GM12878 (cell line): ENCODE measurements at regions not wholly inside any gene's neighbourhood (a gene's known extent, or its start where the extent isn't known, plus 50 kb on each side); places are given as distances from the start of the nearest gene placed in this dataset.

ENCODE experiments used
- ATAC-seq: fragments of 200-7000 bp; cut with Tn5 transposase; 3 replicates; pipeline ENCODE4 v1.9.1; 2020; ENCODE audit warnings: mild to moderate bottlenecking, moderate library complexity
- BruUV-seq: library from RNA; stranded (reverse); fragments of 400-500 nt; replicated peaks from 2 replicates; lab custom pipeline; 2021; lab: Mats Ljungman, UMichigan
- CTCF ChIA-PET: fragments of 300-600 bp; sonication (Branson Sonifier 250); formaldehyde crosslinking; extraction: SDS; loops from one replicate; lab custom pipeline; 2021; ENCODE audit warnings: inconsistent platforms; lab: Yijun Ruan, JAX
- POLR2A ChIA-PET: fragments of 350-600 bp; formaldehyde crosslinking; extraction: SDS; loops from one replicate; lab custom pipeline; 2021; ENCODE audit warnings: inconsistent platforms; lab: Charles Lee
- RAD21 ChIA-PET: fragments of 300-600 bp; sonication (Branson Sonifier 250); formaldehyde crosslinking; loops from one replicate; lab custom pipeline; 2023; ENCODE audit warnings: antibody characterized with exemption; ENCODE audit not compliant: unreplicated experiment; lab: Charles Lee
- SMC1A ChIA-PET: fragments of 300-600 bp; sonication (Branson Sonifier 250); formaldehyde crosslinking; loops from one replicate; lab custom pipeline; 2023; ENCODE audit not compliant: unreplicated experiment, uncharacterized antibody; lab: Charles Lee
- DNase-seq: peaks from one replicate; pipeline ENCODE4 v3.0.0-alpha.2; 2011; ENCODE audit warnings: low read depth, low spot score
- FAIRE-seq: peaks from 3 replicates; lab custom pipeline; 2011; peaks lifted over from hg19 to GRCh38; lab: Jason Lieb, UNC
- H2AFZ ChIP-seq: 2 replicates; pipeline ENCODE4 v1.6.0; 2011; ENCODE audit warnings: low read depth, low read length, control low read depth; ENCODE audit not compliant: control insufficient read depth
- H3K27ac ChIP-seq: 2 replicates; pipeline ENCODE4 v1.5.1; 2011; ENCODE audit warnings: control low read depth; ENCODE audit not compliant: control insufficient read depth, insufficient read depth
- H3K27me3 ChIP-seq, 2 experiments: replicated peaks in 1 of 2; 2 replicates each; pipeline versions ENCODE4 v1.6.0 to v1.6.1; 2011; ENCODE audit warnings: low read length in 1 of 2; ENCODE audit not compliant: control insufficient read depth in 2 of 2, insufficient read depth in 2 of 2
- H3K36me3 ChIP-seq, 2 experiments: 2 replicates each; pipeline ENCODE4 v1.5.1; 2011; ENCODE audit warnings: low read length in 1 of 2; ENCODE audit not compliant: control insufficient read depth in 2 of 2, insufficient read depth in 2 of 2
- H3K4me1 ChIP-seq: 2 replicates; pipeline ENCODE4 v1.6.1; 2011; ENCODE audit warnings: mild to moderate bottlenecking, low read length, moderate library complexity, mixed read lengths; ENCODE audit not compliant: control insufficient read depth, insufficient read depth
- H3K4me2 ChIP-seq: 2 replicates; pipeline ENCODE4 v1.6.0; 2011; ENCODE audit warnings: control low read depth; ENCODE audit not compliant: control insufficient read depth, insufficient read depth
- H3K4me3 ChIP-seq: fragments of 200-600 bp; sonication (generic); 2 replicates; pipeline ENCODE4 v1.5.1; 2016
- H3K79me2 ChIP-seq: 2 replicates; pipeline ENCODE4 v1.6.0; 2011; ENCODE audit warnings: low read length; ENCODE audit not compliant: control insufficient read depth, insufficient read depth
- H3K9ac ChIP-seq: 2 replicates; pipeline ENCODE4 v1.8.0; 2011; ENCODE audit warnings: low read length, control low read depth, mixed read lengths; ENCODE audit not compliant: control insufficient read depth, insufficient read depth
- H3K9me3 ChIP-seq: replicated peaks from 3 replicates; pipeline ENCODE4 v1.5.1; 2011; ENCODE audit warnings: mild to moderate bottlenecking, low read length; ENCODE audit not compliant: control insufficient read depth, insufficient read depth
- H4K20me1 ChIP-seq: 2 replicates; pipeline ENCODE4 v1.6.0; 2011; ENCODE audit not compliant: control insufficient read depth, insufficient read depth
- BCL3 ChIP-seq: IDR thresholded peaks from 2 replicates; pipeline ENCODE4 v1.6.1; 2011; ENCODE audit warnings: borderline replicate concordance, low read depth, mild to moderate bottlenecking, moderate library complexity, low read length; ENCODE audit not compliant: insufficient read depth, poor library complexity, severe bottlenecking
- CREB1 ChIP-seq: IDR thresholded peaks from 2 replicates; pipeline ENCODE4 v1.6.1; 2012; ENCODE audit warnings: low read depth, mild to moderate bottlenecking, inconsistent platforms
- CUX1 ChIP-seq: IDR thresholded peaks from 2 replicates; pipeline ENCODE4 v1.6.1; 2012; ENCODE audit warnings: improper control_type of control experiment, low read depth, low read length; ENCODE audit not compliant: insufficient replicate concordance
- IRF4 ChIP-seq: IDR thresholded peaks from 2 replicates; pipeline ENCODE4 v1.6.1; 2011; ENCODE audit warnings: low read depth, low read length
- LARP7 ChIP-seq: fragments of 450-650 bp; IDR thresholded peaks from 2 replicates; pipeline ENCODE4 v1.6.1; 2017; ENCODE audit warnings: mild to moderate bottlenecking
- NFXL1 ChIP-seq: fragments of 450-650 bp; IDR thresholded peaks from 2 replicates; pipeline ENCODE4 v1.6.1; 2017; ENCODE audit warnings: antibody characterized with exemption, mild to moderate bottlenecking, borderline replicate concordance
- RELA ChIP-seq: fragments of 450-650 bp; IDR thresholded peaks from 2 replicates; pipeline ENCODE4 v1.8.0; 2014; ENCODE audit warnings: borderline replicate concordance; ENCODE audit not compliant: partially characterized antibody
- SUPT20H ChIP-seq: IDR thresholded peaks from 2 replicates; pipeline ENCODE4 v1.6.1; 2011; ENCODE audit warnings: low read depth, mild to moderate bottlenecking, low read length, moderate library complexity, borderline replicate concordance; ENCODE audit not compliant: control insufficient read depth
- TBL1XR1 ChIP-seq: IDR thresholded peaks from 2 replicates; pipeline ENCODE4 v1.6.1; 2012; ENCODE audit warnings: low read depth, low read length, improper control_type of control experiment
- YBX1 ChIP-seq: fragments of 450-650 bp; IDR thresholded peaks from 2 replicates; pipeline ENCODE4 v1.6.1; 2016; ENCODE audit warnings: antibody characterized with exemption
- ZNF217 ChIP-seq: fragments of 450-650 bp; IDR thresholded peaks from 2 replicates; pipeline ENCODE4 v1.6.1; 2017; ENCODE audit warnings: antibody characterized with exemption, mild to moderate bottlenecking
- WGBS: methylation state at CpG from one replicate; pipeline ENCODE4 v1.1.6; 2016; ENCODE audit warnings: low lambda C conversion rate; ENCODE audit not compliant: insufficient replicate concordance, insufficient coverage; ENCODE audit errors: missing lambda C conversion rate; 5-methylcytosine and 5-hydroxymethylcytosine counted together
- in situ Hi-C: fragments of 300-500 bp; cut with MboI; formaldehyde crosslinking; loops from 9 replicates; pipeline ENCODE4 v1.14.3; 2018; ENCODE audit warnings: mixed read lengths
- intact Hi-C: fragments of 100-400 bp; cut with micrococcal nuclease; formaldehyde crosslinking; loops from one replicate; pipeline ENCODE4 v1.14.2; 2022; ENCODE audit not compliant: unreplicated experiment

- WGBS, result 65% methylated on average over 4 of the region's 4 CpGs
- ChIA-PET CTCF (interaction anchor here (1.4 kb wide), 1 partner anchor 14 kb away, joined by 4 read pairs; no protein-coding TSS in a partner anchor), RAD21 (no interaction called here), SMC1A (interaction anchor here (1.8 to 2.5 kb wide), 3 partner anchors 10 to 19 kb away, joined by 4 to 12 read pairs (median 9); no protein-coding TSS in a partner anchor), POLR2A (no interaction called here)
- FAIRE-seq (no peak), DNase-seq (no peak), ATAC-seq (no peak)
- Histone ChIP-seq H3K4me1 (no peaks in the 10 kb centered on the region), H4K20me1 (no peaks in the 10 kb centered on the region), H3K27me3 (no peaks in the 10 kb centered on the region), H3K9ac (no peak overlapping the region), H3K79me2 (no peaks in the 10 kb centered on the region), H3K36me3 (no peaks in the 10 kb centered on the region), H3K27ac (no peak overlapping the region), H3K4me3 (no peak overlapping the region), H2AFZ (no peak overlapping the region), H3K9me3 (peaks cover 4% of the 10 kb centered on the region; the same call in 2 of the 3 replicates), H3K4me2 (no peak overlapping the region)
- TF ChIP-seq SUPT20H (no peak), BCL3 (no peak), CREB1 (no peak), RELA (no peak), TBL1XR1 (no peak), CUX1 (no peak), LARP7 (no peak), ZNF217 (no peak), YBX1 (no peak), NFXL1 (no peak), IRF4 (no peak)
- in situ Hi-C loops, result no loop called here
- BruUV-seq, result no TSS peak
- intact Hi-C loops, result no loop called here
Measured at GRCh38 chr3:31371484-31372177, 161.1 kb upstream of the STT3B start.
